ENCODE measurements at regions not wholly inside any gene's neighbourhood (a gene's known extent, or its start where the extent isn't known, plus 50 kb on each side); places are given as distances from the start of the nearest gene placed in this dataset.

GRCh38 chr1:106555571-106555970 lies 500.9 kb upstream of the PRMT6 start:
- TF ChIP-seq CTCF (IDR thresholded peaks at IDR 0.05; ENCODE audit: poor library complexity) (no peak), EZH2 (IDR thresholded peaks at IDR 0.05; ENCODE audit: borderline replicate concordance) (no peak)
